AG09319 (cell line): ENCODE measurements at regions not wholly inside any gene's neighbourhood (a gene's known extent, or its start where the extent isn't known, plus 50 kb on each side); places are given as distances from the start of the nearest gene placed in this dataset.
A peak's percentile ranks its signal among the peaks of the same experiment; 100 is the strongest.

Experiments
- DNase-seq: peaks from one replicate; pipeline ENCODE4 v3.0.0-alpha.2; 2010; ENCODE audit warnings: low read depth; ENCODE audit errors: extremely low read depth
- TF ChIP-seq, protein P1 (sequence below): IDR thresholded peaks from 2 replicates; pipeline ENCODE4 v1.5.1; 2011; ENCODE audit warnings: low read depth, mild to moderate bottlenecking, inconsistent platforms, low read length, moderate library complexity

- TF ChIP-seq, protein P1, sequence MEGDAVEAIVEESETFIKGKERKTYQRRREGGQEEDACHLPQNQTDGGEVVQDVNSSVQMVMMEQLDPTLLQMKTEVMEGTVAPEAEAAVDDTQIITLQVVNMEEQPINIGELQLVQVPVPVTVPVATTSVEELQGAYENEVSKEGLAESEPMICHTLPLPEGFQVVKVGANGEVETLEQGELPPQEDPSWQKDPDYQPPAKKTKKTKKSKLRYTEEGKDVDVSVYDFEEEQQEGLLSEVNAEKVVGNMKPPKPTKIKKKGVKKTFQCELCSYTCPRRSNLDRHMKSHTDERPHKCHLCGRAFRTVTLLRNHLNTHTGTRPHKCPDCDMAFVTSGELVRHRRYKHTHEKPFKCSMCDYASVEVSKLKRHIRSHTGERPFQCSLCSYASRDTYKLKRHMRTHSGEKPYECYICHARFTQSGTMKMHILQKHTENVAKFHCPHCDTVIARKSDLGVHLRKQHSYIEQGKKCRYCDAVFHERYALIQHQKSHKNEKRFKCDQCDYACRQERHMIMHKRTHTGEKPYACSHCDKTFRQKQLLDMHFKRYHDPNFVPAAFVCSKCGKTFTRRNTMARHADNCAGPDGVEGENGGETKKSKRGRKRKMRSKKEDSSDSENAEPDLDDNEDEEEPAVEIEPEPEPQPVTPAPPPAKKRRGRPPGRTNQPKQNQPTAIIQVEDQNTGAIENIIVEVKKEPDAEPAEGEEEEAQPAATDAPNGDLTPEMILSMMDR: no peak
Measured at GRCh38 chr6:129947797-129948196, 70.6 kb upstream of the L3MBTL3 start.

GRCh38 chr6:129946439-129947140, 71.8 kb upstream of the L3MBTL3 start:
- TF ChIP-seq, protein P1: no peak
- no peak for DNase-seq

More at GRCh38 chr6:129947797-129948196, 70.6 kb upstream of the L3MBTL3 start:
- DNase-seq: no peak

GRCh38 chr6:129943637-129944271, 74.6 kb upstream of the L3MBTL3 start:
- TF ChIP-seq, protein P1: no peak
- no peak for DNase-seq

DNA sequence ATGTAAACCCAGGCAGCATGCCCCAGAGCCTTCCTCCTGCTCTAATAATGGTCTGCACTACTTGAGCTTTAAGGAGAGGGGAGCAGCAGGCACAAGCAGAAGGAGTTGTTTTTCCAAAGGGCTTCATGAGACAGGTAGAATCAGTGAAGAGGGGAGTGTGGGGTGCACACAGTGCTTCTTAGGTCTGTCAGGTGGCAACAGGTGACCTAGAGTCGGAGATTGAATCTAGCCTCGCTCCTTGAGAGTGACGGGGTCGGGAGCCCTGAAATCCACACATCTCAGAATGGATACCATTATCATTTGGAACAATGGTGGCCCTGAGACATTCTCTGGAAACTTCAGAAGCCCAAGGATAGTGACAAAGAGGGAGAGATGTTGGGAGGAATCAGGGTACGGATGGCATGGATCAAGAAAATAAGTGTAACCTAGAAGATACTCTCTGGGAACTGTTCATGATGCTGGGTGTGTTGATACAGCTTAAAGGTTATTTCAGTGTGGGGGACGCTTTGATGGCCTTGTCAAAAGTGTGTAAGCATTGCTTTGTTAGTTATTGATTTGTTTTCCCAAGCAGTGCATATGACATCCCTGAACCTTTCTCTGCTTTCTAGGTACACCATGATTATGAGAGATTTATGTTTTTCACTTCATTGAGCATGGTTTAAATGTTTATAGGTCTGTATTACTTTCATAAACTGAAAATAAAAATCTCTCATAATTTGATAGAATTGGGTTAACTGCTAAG, 77.8 kb upstream of the L3MBTL3 start:
- TF ChIP-seq, protein P1: no peak

DNA sequence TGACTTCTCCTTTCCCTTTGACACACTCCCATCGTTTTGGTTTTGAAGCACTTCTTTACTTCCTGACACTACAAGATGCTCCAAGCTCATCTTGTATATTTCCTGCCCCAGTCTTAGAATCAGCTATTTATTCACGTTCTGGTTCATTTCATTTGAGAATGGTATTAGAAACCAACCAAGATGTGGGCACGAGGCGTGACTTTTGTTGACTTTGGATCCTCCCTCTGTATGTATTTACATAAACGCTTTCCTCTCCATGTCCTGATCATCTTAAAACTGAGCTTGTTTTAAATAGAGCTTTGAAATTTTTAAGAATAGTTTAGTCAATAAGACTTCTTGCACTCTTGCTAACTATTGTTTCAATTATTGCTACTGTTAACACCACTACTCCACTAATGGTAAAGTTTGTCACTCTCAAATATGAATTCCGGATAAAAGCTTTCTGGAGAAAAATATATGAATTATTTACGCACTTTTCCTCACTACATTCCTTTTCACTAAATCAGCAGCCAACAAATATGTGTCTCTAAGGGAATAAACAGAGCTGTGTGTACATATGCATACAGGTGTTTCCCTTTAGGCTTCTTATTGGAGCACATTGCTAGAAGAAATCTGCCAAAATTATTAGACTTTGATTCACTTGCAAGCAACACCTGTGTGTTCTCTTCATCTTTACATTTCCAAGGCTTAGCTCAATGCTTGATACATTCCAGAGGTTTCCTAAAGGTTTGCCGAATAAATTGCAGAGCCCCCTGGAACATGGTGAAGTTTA, 77.3 kb upstream of the TMEM244 start:
- TF ChIP-seq, protein P1: no peak
- DNase-seq: no peak

More for the DNA sequence above, 77.8 kb upstream of the L3MBTL3 start:
- DNase-seq: no peak

GRCh38 chr6:129936329-129937165, 75.4 kb upstream of the TMEM244 start:
- peak; percentile 24 for DNase-seq
- TF ChIP-seq, protein P1: peak; percentile 51
